Endothelial cell of umbilical vein (primary cell): ENCODE measurements at regions not wholly inside any gene's neighbourhood (a gene's known extent, or its start where the extent isn't known, plus 50 kb on each side); places are given as distances from the start of the nearest gene placed in this dataset.

Source experiments
- BruUV-seq: library from RNA; stranded (reverse); fragments of 400-500 nt; replicated peaks from 2 replicates; lab custom pipeline; 2021; lab: Mats Ljungman, UMichigan
- CTCF ChIA-PET: fragments of 300-600, 350-600 bp; sonication (Branson Sonifier 250); formaldehyde crosslinking; loops from one replicate; lab custom pipeline; 2021; ENCODE audit warnings: antibody characterized with exemption, inconsistent platforms; lab: Charles Lee
- POLR2A ChIA-PET: fragments of 300-600, 350-600 bp; sonication (Branson Sonifier 250); formaldehyde crosslinking; loops from one replicate; lab custom pipeline; 2021; ENCODE audit warnings: antibody characterized with exemption, inconsistent platforms; lab: Charles Lee
- DNase-seq: peaks from one replicate; pipeline ENCODE4 v3.0.0-alpha.2; 2011; ENCODE audit warnings: low read depth, low spot score
- FAIRE-seq: peaks from 2 replicates; lab custom pipeline; 2011; peaks lifted over from hg19 to GRCh38; lab: Jason Lieb, UNC
- H2AFZ ChIP-seq: 2 replicates; pipeline ENCODE4 v1.6.0; 2012; ENCODE audit warnings: low read depth, low read length, control low read depth, inconsistent platforms
- H3K27ac ChIP-seq: 2 replicates; pipeline ENCODE4 v1.5.1; 2011; ENCODE audit warnings: low read depth, mild to moderate bottlenecking, control low read depth, low read length, moderate library complexity; ENCODE audit not compliant: insufficient read depth
- H3K27me3 ChIP-seq, 2 experiments: 2 replicates each; pipeline versions ENCODE4 v1.6.0 to v1.6.1; 2011; ENCODE audit warnings: low read length in 2 of 2, mixed read lengths in 1 of 2; ENCODE audit not compliant: control insufficient read depth in 2 of 2, insufficient read depth in 2 of 2
- H3K36me3 ChIP-seq, 2 experiments: 2 replicates in 1 of 2; 3 replicates in 1 of 2; pipeline ENCODE4 v1.5.1; 2011; ENCODE audit warnings: low read length in 2 of 2, mild to moderate bottlenecking in 1 of 2, moderate library complexity in 1 of 2; ENCODE audit not compliant: control insufficient read depth in 2 of 2, insufficient read depth in 2 of 2; ENCODE audit errors: extremely low read depth in 1 of 2
- H3K4me1 ChIP-seq: 3 replicates; pipeline ENCODE4 v1.5.1; 2011; ENCODE audit warnings: mild to moderate bottlenecking, low read length; ENCODE audit not compliant: control insufficient read depth, insufficient read depth; ENCODE audit errors: extremely low read depth
- H3K4me2 ChIP-seq: 2 replicates; pipeline ENCODE4 v1.6.1; 2011; ENCODE audit warnings: low read length, control low read depth, mixed read lengths; ENCODE audit not compliant: insufficient read depth
- H3K4me3 ChIP-seq, 3 experiments: fragments of 200-600 bp in 1 of 3; sonication (generic), shearing (Covaris generic) in 1 of 3; replicated peaks in 1 of 3; 2 replicates each; pipeline ENCODE4 v1.5.1; 2011 to 2016; ENCODE audit warnings: control low read depth in 3 of 3, low read length in 3 of 3, mild to moderate bottlenecking in 2 of 3, inconsistent platforms in 1 of 3, low read depth in 1 of 3, moderate library complexity in 1 of 3; ENCODE audit not compliant: insufficient read depth in 1 of 3
- H3K79me2 ChIP-seq: 2 replicates; pipeline ENCODE4 v1.6.0; 2012; ENCODE audit warnings: low read length, inconsistent platforms; ENCODE audit not compliant: control insufficient read depth, insufficient read depth
- H3K9ac ChIP-seq: replicated peaks from 2 replicates; pipeline ENCODE3; 2011; ENCODE audit warnings: low read length, control low read depth; ENCODE audit not compliant: insufficient read depth; ENCODE audit errors: extremely low read depth
- H3K9me1 ChIP-seq: replicated peaks from 3 replicates; pipeline ENCODE4 v1.6.0; 2011; ENCODE audit warnings: mild to moderate bottlenecking, low read length; ENCODE audit not compliant: control insufficient read depth, insufficient read depth; ENCODE audit errors: extremely low read depth
- H3K9me3 ChIP-seq: replicated peaks from 2 replicates; pipeline ENCODE4 v1.5.1; 2012; ENCODE audit warnings: low read length, inconsistent platforms; ENCODE audit not compliant: control insufficient read depth, insufficient read depth
- H4K20me1 ChIP-seq: replicated peaks from 2 replicates; pipeline ENCODE3; 2011; ENCODE audit warnings: mild to moderate bottlenecking, low read length; ENCODE audit not compliant: control insufficient read depth, insufficient read depth; ENCODE audit errors: extremely low read depth
- EZH2 ChIP-seq: IDR thresholded peaks from 2 replicates; pipeline ENCODE4 v1.6.1; 2012; ENCODE audit warnings: borderline replicate concordance, low read depth, mild to moderate bottlenecking, moderate library complexity, low read length, inconsistent platforms; ENCODE audit not compliant: severe bottlenecking
- FOS ChIP-seq: IDR thresholded peaks from 2 replicates; pipeline ENCODE4 v1.6.1; 2011; ENCODE audit warnings: mild to moderate bottlenecking, low read length, moderate library complexity, borderline replicate concordance; ENCODE audit not compliant: insufficient read depth
- GATA2 ChIP-seq: IDR thresholded peaks from 2 replicates; pipeline ENCODE4 v1.7.0; 2011; ENCODE audit warnings: low read depth, mild to moderate bottlenecking, moderate library complexity, mixed read lengths, low read length; ENCODE audit not compliant: insufficient read length, insufficient read depth
- JUN ChIP-seq: IDR thresholded peaks from 2 replicates; pipeline ENCODE4 v1.6.1; 2011; ENCODE audit warnings: borderline replicate concordance, low read depth; ENCODE audit not compliant: insufficient read length, insufficient read depth
- MYC ChIP-seq: IDR thresholded peaks from one replicate; pipeline ENCODE4 v1.6.1; 2011; ENCODE audit warnings: mild to moderate bottlenecking, low read depth, low read length
- POLR2A ChIP-seq: IDR thresholded peaks from 2 replicates; pipeline ENCODE4 v1.6.1; 2012; ENCODE audit warnings: low read depth, mild to moderate bottlenecking, control low read depth, low read length
- POLR2AphosphoS5 ChIP-seq: IDR thresholded peaks from 2 replicates; pipeline ENCODE4 v1.6.1; 2012; ENCODE audit warnings: low read depth, mild to moderate bottlenecking, control low read depth, low read length, moderate library complexity; ENCODE audit not compliant: insufficient read depth
- dilution Hi-C: fragments of 300-500 bp; cut with MboI; formaldehyde crosslinking; loops from one replicate; pipeline ENCODE4 v1.15.0; 2019; ENCODE audit warnings: low sequenced_read_pairs; ENCODE audit not compliant: extremely low pct_ligation_motif_present
- intact Hi-C: fragments of 100-400 bp; cut with micrococcal nuclease; formaldehyde crosslinking; loops from one replicate; pipeline ENCODE4 v1.10.0; 2022
- TF ChIP-seq, protein P1 (sequence below): IDR thresholded peaks from 2 replicates; pipeline ENCODE4 v1.6.1; 2011; ENCODE audit not compliant: insufficient read depth, insufficient read length
- TF ChIP-seq, protein P2 (sequence below), 2 donors: IDR thresholded peaks; 1 replicate in 1 of 2; 2 replicates in 1 of 2; pipeline ENCODE4 v1.5.1; 2011; ENCODE audit warnings: low read length in 2 of 2, mild to moderate bottlenecking in 2 of 2, moderate library complexity in 2 of 2, control low read depth in 1 of 2, inconsistent platforms in 1 of 2, low read depth in 1 of 2; ENCODE audit not compliant: insufficient read depth in 1 of 2; ENCODE audit errors: extremely low read depth in 1 of 2

DNA sequence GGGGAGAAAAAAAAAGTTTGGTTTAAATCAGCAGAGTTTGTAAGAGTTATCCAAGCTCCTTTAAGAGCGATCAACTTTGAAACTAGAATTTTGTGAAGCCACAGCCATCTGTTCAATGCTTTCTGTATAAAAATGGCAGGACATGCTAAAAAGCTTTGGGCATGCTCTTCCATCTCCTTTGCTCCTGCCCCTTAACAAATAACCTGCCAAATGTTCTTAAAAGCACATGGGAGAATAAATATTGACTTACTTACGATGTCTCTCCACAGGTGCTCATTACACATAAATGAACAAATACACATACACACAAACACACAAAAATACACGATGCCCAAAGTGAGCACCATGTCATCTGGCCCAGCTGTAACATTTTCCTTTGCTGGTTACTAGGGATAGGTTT lies 211.8 kb upstream of the DPH6 start:
- no TSS peak for BruUV-seq
- Histone ChIP-seq H4K20me1 (no peaks in the 10 kb centered on the region), H3K27ac (no peak overlapping the region), H3K36me3 (no peaks in the 10 kb centered on the region), H3K9me1 (no peaks in the 10 kb centered on the region), H2AFZ (no peak overlapping the region), H3K4me3 (no peak overlapping the region), H3K27me3 (no peaks in the 10 kb centered on the region), H3K9ac (no peak overlapping the region), H3K4me1 (no peaks in the 10 kb centered on the region), H3K79me2 (no peaks in the 10 kb centered on the region), H3K9me3 (no peaks in the 10 kb centered on the region), H3K4me2 (no peak overlapping the region)
- dilution Hi-C loops, result no loop called here
- ChIA-PET POLR2A (no interaction called here), CTCF (interaction anchor here (1.6 kb wide), 1 partner anchor 61 kb away, joined by 4 read pairs; no protein-coding TSS in a partner anchor)
- DNase-seq, result no peak
- FAIRE-seq, result no peak
- intact Hi-C loops, result no loop called here
- TF ChIP-seq POLR2AphosphoS5, result no peak
- no peak for TF ChIP-seq FOS
- no peak for TF ChIP-seq JUN
- TF ChIP-seq EZH2, result no peak
- no peak for TF ChIP-seq POLR2A
- TF ChIP-seq GATA2, result no peak
- TF ChIP-seq, protein P1, sequence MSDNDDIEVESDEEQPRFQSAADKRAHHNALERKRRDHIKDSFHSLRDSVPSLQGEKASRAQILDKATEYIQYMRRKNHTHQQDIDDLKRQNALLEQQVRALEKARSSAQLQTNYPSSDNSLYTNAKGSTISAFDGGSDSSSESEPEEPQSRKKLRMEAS, result no peak
- TF ChIP-seq MYC, result no peak
- TF ChIP-seq, protein P2, sequence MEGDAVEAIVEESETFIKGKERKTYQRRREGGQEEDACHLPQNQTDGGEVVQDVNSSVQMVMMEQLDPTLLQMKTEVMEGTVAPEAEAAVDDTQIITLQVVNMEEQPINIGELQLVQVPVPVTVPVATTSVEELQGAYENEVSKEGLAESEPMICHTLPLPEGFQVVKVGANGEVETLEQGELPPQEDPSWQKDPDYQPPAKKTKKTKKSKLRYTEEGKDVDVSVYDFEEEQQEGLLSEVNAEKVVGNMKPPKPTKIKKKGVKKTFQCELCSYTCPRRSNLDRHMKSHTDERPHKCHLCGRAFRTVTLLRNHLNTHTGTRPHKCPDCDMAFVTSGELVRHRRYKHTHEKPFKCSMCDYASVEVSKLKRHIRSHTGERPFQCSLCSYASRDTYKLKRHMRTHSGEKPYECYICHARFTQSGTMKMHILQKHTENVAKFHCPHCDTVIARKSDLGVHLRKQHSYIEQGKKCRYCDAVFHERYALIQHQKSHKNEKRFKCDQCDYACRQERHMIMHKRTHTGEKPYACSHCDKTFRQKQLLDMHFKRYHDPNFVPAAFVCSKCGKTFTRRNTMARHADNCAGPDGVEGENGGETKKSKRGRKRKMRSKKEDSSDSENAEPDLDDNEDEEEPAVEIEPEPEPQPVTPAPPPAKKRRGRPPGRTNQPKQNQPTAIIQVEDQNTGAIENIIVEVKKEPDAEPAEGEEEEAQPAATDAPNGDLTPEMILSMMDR (IDR thresholded peaks at IDR 0.05; ENCODE audit: extremely low read depth in 1 of 2, insufficient read depth in 1 of 2, low read depth in 1 of 2, low read length in 2 of 2), result no peak
